Body of pancreas (tissue), 4 donors: ENCODE measurements at regions not wholly inside any gene's neighbourhood (a gene's known extent, or its start where the extent isn't known, plus 50 kb on each side); places are given as distances from the start of the nearest gene placed in this dataset.

ENCODE experiments used
- ATAC-seq: fragments of 150-250 bp; one replicate; pipeline ENCODE4 v1.9.1; 2016
- DNase-seq, 4 donors: peaks; one replicate each; pipeline ENCODE4 v3.0.0-alpha.2; 2019
- H3K27ac ChIP-seq, 4 donors: fragments of 200-600 bp; sonication (generic); 1 replicate in 3 of 4; 2 replicates in 1 of 4; pipeline versions ENCODE4 v1.5.1 to v1.6.1; 2016 to 2019; ENCODE audit warnings: mild to moderate bottlenecking in 1 of 4, mixed read lengths in 1 of 4, moderate library complexity in 1 of 4
- H3K27me3 ChIP-seq, 2 donors: fragments of 200-600 bp; sonication (generic); one replicate each; pipeline ENCODE4 v1.6.0; 2016; ENCODE audit warnings: mild to moderate bottlenecking in 1 of 2
- H3K36me3 ChIP-seq, 2 donors: fragments of 200-600 bp; sonication (generic); replicated peaks in 1 of 2; 2 replicates each; pipeline ENCODE4 v1.5.1; 2016; ENCODE audit warnings: low read depth in 2 of 2; ENCODE audit not compliant: insufficient read depth in 1 of 2
- H3K4me1 ChIP-seq: fragments of 200-600 bp; sonication (generic); one replicate; pipeline ENCODE4 v1.6.0; 2016
- H3K4me3 ChIP-seq, 2 donors: fragments of 200-600 bp; sonication (generic); 1 replicate in 1 of 2; 2 replicates in 1 of 2; pipeline ENCODE4 v1.5.1; 2016 to 2019
- H3K9me3 ChIP-seq, 3 donors: fragments of 200-600 bp; sonication (generic); 1 replicate in 2 of 3; 2 replicates in 1 of 3; pipeline ENCODE4 v1.5.1; 2016
- CTCF ChIP-seq, 7 experiments: fragments of 450-650 bp in 4 of 7; fragments of 200-600 bp in 3 of 7; sonication (generic) in 3 of 7; IDR thresholded peaks; one replicate each; pipeline ENCODE4 v1.5.1; 2016 to 2019; ENCODE audit warnings: antibody characterized with exemption in 7 of 7
- POLR2A ChIP-seq, 3 donors: fragments of 450-650 bp; IDR thresholded peaks; one replicate each; pipeline ENCODE4 v1.6.1; 2016; ENCODE audit warnings: antibody characterized with exemption in 3 of 3, mild to moderate bottlenecking in 2 of 3
- WGBS, 2 donors: methylation state at CpG; one replicate each; pipeline ENCODE4 v1.1.5; 2017; 5-methylcytosine and 5-hydroxymethylcytosine counted together
- intact Hi-C: fragments of 100-400 bp; cut with DNase I; formaldehyde crosslinking; loops from one replicate; pipeline ENCODE4 v1.15.1; 2023

GRCh38 chr1:193367863-193368262 is 181.4 kb upstream of the B3GALT2 start:
- no peak overlapping the region for H3K4me3 ChIP-seq
- H3K4me1 ChIP-seq, result no peaks in the 10 kb centered on the region
- H3K9me3 ChIP-seq, result no peaks in the 10 kb centered on the region
- H3K27ac ChIP-seq, result no peak overlapping the region
- no peaks in the 10 kb centered on the region for H3K27me3 ChIP-seq
- no peaks in the 10 kb centered on the region for H3K36me3 ChIP-seq
- DNase-seq (no peak), ATAC-seq (no peak)
- TF ChIP-seq CTCF (IDR thresholded peaks at IDR 0.05) (no peak), POLR2A (IDR thresholded peaks at IDR 0.05) (no peak)
- 30 to 52% methylated on average over 1 of the region's 1 CpG for WGBS, 2 donors
- intact Hi-C loops, result no loop called here

GRCh38 chr1:193366764-193367507 is 180.5 kb upstream of the B3GALT2 start:
- intact Hi-C loops, result no loop called here
- no peak for DNase-seq
- no peaks in the 10 kb centered on the region for H3K9me3 ChIP-seq
- no peak overlapping the region for H3K27ac ChIP-seq
- H3K4me3 ChIP-seq, result no peak overlapping the region
- no peaks in the 10 kb centered on the region for H3K4me1 ChIP-seq
- 92 to 100% methylated on average over 1 of the region's 1 CpG for WGBS, 2 donors
- TF ChIP-seq CTCF (IDR thresholded peaks at IDR 0.05) (no peak), POLR2A (IDR thresholded peaks at IDR 0.05) (no peak)
- H3K27me3 ChIP-seq, result no peaks in the 10 kb centered on the region
- H3K36me3 ChIP-seq, result no peaks in the 10 kb centered on the region
- ATAC-seq, result no peak

GRCh38 chr1:193365966-193366365 is 179.6 kb upstream of the B3GALT2 start:
- ATAC-seq (no peak), DNase-seq (no peak)
- Histone ChIP-seq H3K4me1 (no peaks in the 10 kb centered on the region), H3K9me3 (no peaks in the 10 kb centered on the region), H3K36me3 (no peaks in the 10 kb centered on the region), H3K27ac (no peak overlapping the region), H3K4me3 (no peak overlapping the region), H3K27me3 (no peaks in the 10 kb centered on the region)
- TF ChIP-seq CTCF (IDR thresholded peaks at IDR 0.05) (no peak), POLR2A (IDR thresholded peaks at IDR 0.05) (no peak)
- intact Hi-C loops, result no loop called here
- 81 to 94% methylated on average over 2 of the region's 2 CpGs for WGBS, 2 donors

- peaks cover 15% of the 10 kb centered on the region for H3K4me1 ChIP-seq
- H3K36me3 ChIP-seq, result no peaks in the 10 kb centered on the region
- H3K27me3 ChIP-seq, result no peaks in the 10 kb centered on the region
- intact Hi-C loops, result no loop called here
- DNase-seq (no peak), ATAC-seq (no peak)
- H3K4me3 ChIP-seq, result no peak overlapping the region
- H3K27ac ChIP-seq, result no peak overlapping the region
- 95 to 96% methylated on average over 5 of the region's 5 CpGs for WGBS, 2 donors
- TF ChIP-seq POLR2A (IDR thresholded peaks at IDR 0.05) (no peak), CTCF (IDR thresholded peaks at IDR 0.05) (no peak)
- no peaks in the 10 kb centered on the region for H3K9me3 ChIP-seq
Measured at GRCh38 chr1:193359631-193360030, 173.2 kb upstream of the B3GALT2 start.

DNA sequence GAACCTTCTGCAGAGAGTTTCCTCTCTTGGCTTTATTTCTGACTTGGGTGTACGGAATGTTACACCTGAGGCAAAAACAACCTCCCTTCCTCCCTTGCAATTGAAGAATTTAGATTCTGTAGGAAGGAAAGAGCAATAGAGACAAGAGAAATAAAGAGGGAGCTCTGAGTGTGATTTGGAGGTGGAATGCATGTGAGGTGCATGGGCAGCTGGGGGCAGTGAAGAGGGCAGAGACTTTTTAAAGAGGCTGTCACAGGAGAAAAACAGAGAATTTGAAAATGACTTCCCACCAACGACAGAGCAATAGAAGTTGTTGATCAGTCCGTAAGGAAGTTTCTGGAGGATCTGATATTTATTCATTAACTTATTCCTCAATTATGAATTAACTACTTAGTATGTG is 172.0 kb upstream of the B3GALT2 start:
- DNase-seq (no peak), ATAC-seq (no peak)
- intact Hi-C loops, result no loop called here
- no peaks in the 10 kb centered on the region for H3K9me3 ChIP-seq
- H3K27ac ChIP-seq, result no peak overlapping the region
- peaks cover 15% of the 10 kb centered on the region for H3K4me1 ChIP-seq
- no peak overlapping the region for H3K4me3 ChIP-seq
- 47 to 60% methylated on average over 3 of the region's 3 CpGs for WGBS, 2 donors
- H3K36me3 ChIP-seq, result no peaks in the 10 kb centered on the region
- H3K27me3 ChIP-seq, result no peaks in the 10 kb centered on the region
- no peak for TF ChIP-seq POLR2A (IDR thresholded peaks at IDR 0.05)
- TF ChIP-seq CTCF (IDR thresholded peaks at IDR 0.05), result no peak
